ENCODE measurements at regions not wholly inside any gene's neighbourhood (a gene's known extent, or its start where the extent isn't known, plus 50 kb on each side); places are given as distances from the start of the nearest gene placed in this dataset.

DNA sequence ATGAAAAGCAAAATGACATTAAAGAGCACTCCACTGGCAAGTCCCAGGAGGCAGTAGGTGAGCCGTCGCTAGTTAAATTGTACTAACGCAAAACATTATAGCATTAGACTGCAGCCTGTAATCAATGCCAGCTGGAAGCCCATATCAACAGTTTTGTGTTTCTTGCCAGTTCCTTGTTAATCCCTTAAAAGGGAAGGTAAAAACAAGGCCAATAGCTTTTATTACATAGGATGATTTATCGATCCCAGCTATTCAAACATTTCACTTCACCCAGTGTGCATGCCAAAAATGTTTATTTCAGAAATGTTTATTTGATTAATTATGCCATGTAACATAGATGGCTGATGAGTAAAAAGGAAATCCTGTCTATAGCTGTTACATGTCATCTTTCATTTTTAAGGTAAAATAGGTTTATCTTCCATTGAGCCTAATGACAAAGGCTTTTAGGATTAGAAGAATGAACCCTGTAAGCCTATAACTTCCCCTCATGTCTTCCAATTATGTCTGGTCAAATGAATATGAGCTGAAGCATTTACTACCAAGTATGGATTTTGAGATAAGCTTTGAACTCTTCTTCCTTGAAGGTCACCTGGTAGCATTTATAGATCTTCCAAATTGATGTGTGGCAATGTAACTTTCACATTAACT, 591.2 kb downstream of the RNF144A start:
- TF ChIP-seq, protein P1, sequence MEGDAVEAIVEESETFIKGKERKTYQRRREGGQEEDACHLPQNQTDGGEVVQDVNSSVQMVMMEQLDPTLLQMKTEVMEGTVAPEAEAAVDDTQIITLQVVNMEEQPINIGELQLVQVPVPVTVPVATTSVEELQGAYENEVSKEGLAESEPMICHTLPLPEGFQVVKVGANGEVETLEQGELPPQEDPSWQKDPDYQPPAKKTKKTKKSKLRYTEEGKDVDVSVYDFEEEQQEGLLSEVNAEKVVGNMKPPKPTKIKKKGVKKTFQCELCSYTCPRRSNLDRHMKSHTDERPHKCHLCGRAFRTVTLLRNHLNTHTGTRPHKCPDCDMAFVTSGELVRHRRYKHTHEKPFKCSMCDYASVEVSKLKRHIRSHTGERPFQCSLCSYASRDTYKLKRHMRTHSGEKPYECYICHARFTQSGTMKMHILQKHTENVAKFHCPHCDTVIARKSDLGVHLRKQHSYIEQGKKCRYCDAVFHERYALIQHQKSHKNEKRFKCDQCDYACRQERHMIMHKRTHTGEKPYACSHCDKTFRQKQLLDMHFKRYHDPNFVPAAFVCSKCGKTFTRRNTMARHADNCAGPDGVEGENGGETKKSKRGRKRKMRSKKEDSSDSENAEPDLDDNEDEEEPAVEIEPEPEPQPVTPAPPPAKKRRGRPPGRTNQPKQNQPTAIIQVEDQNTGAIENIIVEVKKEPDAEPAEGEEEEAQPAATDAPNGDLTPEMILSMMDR (IDR thresholded peaks at IDR 0.05; ENCODE audit: low read length), result no peak
- TF ChIP-seq EZH2phosphoT487 (IDR thresholded peaks at IDR 0.05; ENCODE audit: low read length), result no peak
